ENCODE measurements at regions not wholly inside any gene's neighbourhood (a gene's known extent, or its start where the extent isn't known, plus 50 kb on each side); places are given as distances from the start of the nearest gene placed in this dataset.
"Not testable (repeated sequence)": the region's sequence is repeated elsewhere in the genome, so short reads cannot be mapped to it uniquely, and the experiment has no call there.

- no peak overlapping the region for H3K27ac ChIP-seq
- intact Hi-C loops (cut with DNase I): no loop called here
- 56 to 71% methylated on average over 1 of the region's 1 CpG for WGBS, 2 donors
- H3K27me3 ChIP-seq: no peaks in the 10 kb centered on the region
- TF ChIP-seq CTCF (IDR thresholded peaks at IDR 0.05): no peak
- no peak overlapping the region for H3K4me3 ChIP-seq (replicated peaks in 1 of 3)
- H3K36me3 ChIP-seq: no peaks in the 10 kb centered on the region
- no peaks in the 10 kb centered on the region for H3K9me3 ChIP-seq
- no peaks in the 10 kb centered on the region for H3K4me1 ChIP-seq
- no peak for DNase-seq
Measured at GRCh38 chr11:87501388-87501787, 463.7 kb downstream of the TMEM135 start.

DNA sequence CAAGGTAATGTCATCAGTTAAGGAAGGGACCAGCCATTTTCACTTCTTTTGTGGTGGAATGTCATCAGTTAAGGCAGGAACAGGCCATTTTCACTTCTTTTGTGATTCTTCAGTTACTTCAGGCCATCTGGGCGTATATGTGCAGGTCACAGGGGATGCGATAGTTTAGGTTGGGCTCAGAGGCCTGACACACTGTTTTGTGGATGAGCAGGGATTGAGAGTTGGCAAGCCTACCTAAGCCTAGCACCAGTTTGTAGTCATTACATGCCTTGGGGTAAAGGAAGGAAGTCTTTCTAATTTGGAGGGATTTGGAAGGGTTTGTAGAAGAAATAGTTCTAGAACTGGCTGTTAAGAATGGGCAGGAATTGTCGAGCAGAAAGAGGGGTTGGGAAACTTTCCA is 457.2 kb downstream of the TMEM135 start:
- H3K27ac ChIP-seq; DNase-seq; H3K27me3 ChIP-seq; H3K4me3 ChIP-seq (replicated peaks in 1 of 3); H3K4me1 ChIP-seq; intact Hi-C loops (cut with DNase I); H3K36me3 ChIP-seq; H3K9me3 ChIP-seq: not testable (repeated sequence)
- 82 to 95% methylated on average over 3 of the region's 3 CpGs for WGBS, 2 donors

DNA sequence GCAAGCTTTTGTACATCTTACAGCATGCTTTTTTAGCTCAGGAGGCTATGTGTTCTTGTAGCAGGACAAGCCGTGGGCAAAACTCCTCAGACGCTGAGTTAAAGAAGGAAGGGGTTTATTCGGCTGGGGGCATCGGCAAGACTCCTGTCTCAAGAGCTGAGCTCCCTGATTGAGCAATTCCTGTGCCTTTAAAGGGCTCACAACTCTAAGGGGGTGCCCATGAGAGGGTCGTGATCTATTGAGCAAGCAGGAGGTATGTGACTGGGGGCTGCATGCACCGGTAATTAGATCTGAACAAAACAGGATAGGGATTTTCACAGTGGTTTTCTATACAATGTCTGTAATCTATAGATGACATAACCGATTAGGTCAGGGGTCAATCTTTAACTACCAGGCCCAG is 456.3 kb downstream of the TMEM135 start:
- DNase-seq; H3K4me3 ChIP-seq (replicated peaks in 1 of 3); intact Hi-C loops (cut with DNase I); H3K4me1 ChIP-seq; H3K36me3 ChIP-seq; H3K27ac ChIP-seq; H3K27me3 ChIP-seq; H3K9me3 ChIP-seq: not testable (repeated sequence)
- WGBS, 2 donors: 56 to 68% methylated on average over 7 of the region's 7 CpGs

GRCh38 chr11:87493516-87493915 is 455.8 kb downstream of the TMEM135 start:
- no peak for DNase-seq
- TF ChIP-seq CTCF (IDR thresholded peaks at IDR 0.05): no peak
- no peak for TF ChIP-seq POLR2A (IDR thresholded peaks at IDR 0.05)
- WGBS, 2 donors: 38 to 46% methylated on average over 4 of the region's 4 CpGs
- intact Hi-C loops (cut with DNase I): no loop called here
- no peaks in the 10 kb centered on the region for H3K27me3 ChIP-seq
- H3K4me1 ChIP-seq: no peaks in the 10 kb centered on the region
- no peak overlapping the region for H3K4me3 ChIP-seq (replicated peaks in 1 of 3)
- H3K27ac ChIP-seq: no peak overlapping the region
- no peaks in the 10 kb centered on the region for H3K9me3 ChIP-seq
- no peaks in the 10 kb centered on the region for H3K36me3 ChIP-seq

DNA sequence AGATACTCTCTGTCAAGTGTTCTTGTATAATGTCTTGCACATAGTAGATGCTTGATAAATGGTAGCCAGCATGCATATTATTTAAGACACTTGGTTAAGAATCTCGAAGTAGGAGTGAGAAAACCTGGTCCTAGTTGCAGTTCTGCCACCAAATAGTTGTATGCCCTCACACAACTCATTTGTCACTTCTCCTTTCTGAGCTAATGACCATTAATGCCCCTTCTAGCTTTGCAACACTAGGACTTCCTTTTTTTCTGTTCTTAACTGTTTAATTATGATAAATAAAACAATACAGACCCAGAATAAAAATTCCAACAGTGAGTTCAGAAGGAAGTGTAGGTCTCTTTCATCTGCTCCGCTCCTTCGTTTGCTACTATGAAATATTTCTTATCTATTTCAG is 453.6 kb downstream of the TMEM135 start:
- Histone ChIP-seq H3K9me3 (no peaks in the 10 kb centered on the region), H3K27me3 (no peaks in the 10 kb centered on the region), H3K36me3 (no peaks in the 10 kb centered on the region), H3K27ac (no peak overlapping the region), H3K4me3 (replicated peaks in 1 of 3) (no peak overlapping the region), H3K4me1 (no peaks in the 10 kb centered on the region)
- WGBS, 2 donors: 76 to 88% methylated on average over 3 of the region's 3 CpGs
- intact Hi-C loops (cut with DNase I): no loop called here
- TF ChIP-seq POLR2A (IDR thresholded peaks at IDR 0.05) (no peak), CTCF (IDR thresholded peaks at IDR 0.05) (no peak)
- no peak for DNase-seq

GRCh38 chr11:87490671-87491070 is 452.9 kb downstream of the TMEM135 start:
- H3K4me1 ChIP-seq: no peaks in the 10 kb centered on the region
- no peak overlapping the region for H3K27ac ChIP-seq
- TF ChIP-seq POLR2A (IDR thresholded peaks at IDR 0.05): no peak
- TF ChIP-seq CTCF (IDR thresholded peaks at IDR 0.05): no peak
- no peaks in the 10 kb centered on the region for H3K36me3 ChIP-seq
- no peak overlapping the region for H3K4me3 ChIP-seq (replicated peaks in 1 of 3)
- no peak for DNase-seq
- no peaks in the 10 kb centered on the region for H3K9me3 ChIP-seq
- H3K27me3 ChIP-seq: no peaks in the 10 kb centered on the region
- intact Hi-C loops (cut with DNase I): no loop called here
